ENCODE measurements at regions not wholly inside any gene's neighbourhood (a gene's known extent, or its start where the extent isn't known, plus 50 kb on each side); places are given as distances from the start of the nearest gene placed in this dataset.

- Histone ChIP-seq H4K20me1 (ENCODE audit: control insufficient read depth, insufficient read depth, low read length, poor library complexity, severe bottlenecking) (no peaks in the 10 kb centered on the region), H3K36me3 (replicated peaks in 1 of 2; ENCODE audit: control extremely low read depth in 1 of 2, control insufficient read depth in 1 of 2, extremely low read depth in 1 of 2, insufficient read depth in 2 of 2, low read length in 1 of 2) (no peaks in the 10 kb centered on the region), H3K9ac (ENCODE audit: low read length) (no peak overlapping the region), H3K79me2 (ENCODE audit: control insufficient read depth, insufficient read depth, low read length) (no peaks in the 10 kb centered on the region), H2AFZ (ENCODE audit: insufficient read depth, low read depth, low read length, poor library complexity, severe bottlenecking) (no peak overlapping the region), H3K4me1 (ENCODE audit: control insufficient read depth in 2 of 2, insufficient read depth in 2 of 2, low read length in 2 of 2) (no peaks in the 10 kb centered on the region), H3K4me2 (replicated peaks; ENCODE audit: low read depth, low read length, poor library complexity, severe bottlenecking) (no peak overlapping the region), H3K4me3 (ENCODE audit: control extremely low read depth in 1 of 5, extremely low read depth in 1 of 5, insufficient read depth in 1 of 5, low read depth in 2 of 5, low read length in 4 of 5) (no peak overlapping the region), H3K27me3 (replicated peaks in 1 of 4; ENCODE audit: control extremely low read depth in 1 of 4, control insufficient read depth in 3 of 4, insufficient read depth in 4 of 4, low read length in 3 of 4) (no peaks in the 10 kb centered on the region), H3K9me3 (ENCODE audit: control extremely low read depth in 1 of 3, control insufficient read depth in 2 of 3, insufficient read depth in 1 of 3, low read length in 2 of 3) (no peaks in the 10 kb centered on the region), H3K27ac (ENCODE audit: low read length in 2 of 2) (no peak overlapping the region)
- Mint-ChIP-seq H3K4me1 (no peaks in the 10 kb centered on the region), H3K27me3 (no peaks in the 10 kb centered on the region), H3K27ac (no peak overlapping the region), H3K4me3 (no peak overlapping the region), H3K9me3 (ENCODE audit: insufficient read depth) (peaks cover 3% of the 10 kb centered on the region)
- CTCF ChIA-PET, result no interaction called here
- no peak for TF ChIP-seq EZH2 (IDR thresholded peaks at IDR 0.05; ENCODE audit: borderline replicate concordance, insufficient read depth, low read depth, low read length, poor library complexity, severe bottlenecking)
- TF ChIP-seq, protein P1, sequence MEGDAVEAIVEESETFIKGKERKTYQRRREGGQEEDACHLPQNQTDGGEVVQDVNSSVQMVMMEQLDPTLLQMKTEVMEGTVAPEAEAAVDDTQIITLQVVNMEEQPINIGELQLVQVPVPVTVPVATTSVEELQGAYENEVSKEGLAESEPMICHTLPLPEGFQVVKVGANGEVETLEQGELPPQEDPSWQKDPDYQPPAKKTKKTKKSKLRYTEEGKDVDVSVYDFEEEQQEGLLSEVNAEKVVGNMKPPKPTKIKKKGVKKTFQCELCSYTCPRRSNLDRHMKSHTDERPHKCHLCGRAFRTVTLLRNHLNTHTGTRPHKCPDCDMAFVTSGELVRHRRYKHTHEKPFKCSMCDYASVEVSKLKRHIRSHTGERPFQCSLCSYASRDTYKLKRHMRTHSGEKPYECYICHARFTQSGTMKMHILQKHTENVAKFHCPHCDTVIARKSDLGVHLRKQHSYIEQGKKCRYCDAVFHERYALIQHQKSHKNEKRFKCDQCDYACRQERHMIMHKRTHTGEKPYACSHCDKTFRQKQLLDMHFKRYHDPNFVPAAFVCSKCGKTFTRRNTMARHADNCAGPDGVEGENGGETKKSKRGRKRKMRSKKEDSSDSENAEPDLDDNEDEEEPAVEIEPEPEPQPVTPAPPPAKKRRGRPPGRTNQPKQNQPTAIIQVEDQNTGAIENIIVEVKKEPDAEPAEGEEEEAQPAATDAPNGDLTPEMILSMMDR (IDR thresholded peaks at IDR 0.05), result no peak
- POLR2A ChIA-PET, result no interaction called here
- whole genome bisulfite sequencing (ENCODE audit: insufficient coverage), result no CpG with 5 or more reads among the region's 1 CpG
- intact Hi-C loops (cut with micrococcal nuclease), result no loop called here
- no peak for ATAC-seq (ENCODE audit: low read depth)
- no peak for DNase-seq
Observed at GRCh38 chr4:148649652-148650331, 207.6 kb upstream of the NR3C2 start.

GRCh38 chr4:148643851-148644250 lies 201.6 kb upstream of the NR3C2 start:
- Histone ChIP-seq H3K4me2 (replicated peaks; ENCODE audit: low read depth, low read length, poor library complexity, severe bottlenecking) (no peak overlapping the region), H3K4me3 (ENCODE audit: control extremely low read depth in 1 of 5, extremely low read depth in 1 of 5, insufficient read depth in 1 of 5, low read depth in 2 of 5, low read length in 4 of 5) (no peak overlapping the region), H3K36me3 (replicated peaks in 1 of 2; ENCODE audit: control extremely low read depth in 1 of 2, control insufficient read depth in 1 of 2, extremely low read depth in 1 of 2, insufficient read depth in 2 of 2, low read length in 1 of 2) (no peaks in the 10 kb centered on the region), H3K79me2 (ENCODE audit: control insufficient read depth, insufficient read depth, low read length) (no peaks in the 10 kb centered on the region), H3K27me3 (replicated peaks in 1 of 4; ENCODE audit: control extremely low read depth in 1 of 4, control insufficient read depth in 3 of 4, insufficient read depth in 4 of 4, low read length in 3 of 4) (no peaks in the 10 kb centered on the region), H3K4me1 (ENCODE audit: control insufficient read depth in 2 of 2, insufficient read depth in 2 of 2, low read length in 2 of 2) (no peaks in the 10 kb centered on the region), H4K20me1 (ENCODE audit: control insufficient read depth, insufficient read depth, low read length, poor library complexity, severe bottlenecking) (no peaks in the 10 kb centered on the region), H3K27ac (ENCODE audit: low read length in 2 of 2) (no peak overlapping the region), H3K9ac (ENCODE audit: low read length) (no peak overlapping the region), H3K9me3 (ENCODE audit: control extremely low read depth in 1 of 3, control insufficient read depth in 2 of 3, insufficient read depth in 1 of 3, low read length in 2 of 3) (no peaks in the 10 kb centered on the region), H2AFZ (ENCODE audit: insufficient read depth, low read depth, low read length, poor library complexity, severe bottlenecking) (no peak overlapping the region)
- Mint-ChIP-seq H3K4me1 (no peaks in the 10 kb centered on the region), H3K27ac (no peak overlapping the region), H3K27me3 (no peaks in the 10 kb centered on the region), H3K9me3 (ENCODE audit: insufficient read depth) (peaks cover 7% of the 10 kb centered on the region), H3K4me3 (no peak overlapping the region)
- intact Hi-C loops (cut with micrococcal nuclease), result no loop called here
- ChIA-PET CTCF (no interaction called here), POLR2A (no interaction called here)
- TF ChIP-seq EZH2 (IDR thresholded peaks at IDR 0.05; ENCODE audit: borderline replicate concordance, insufficient read depth, low read depth, low read length, poor library complexity, severe bottlenecking), result no peak
- TF ChIP-seq, protein P1 (IDR thresholded peaks at IDR 0.05), result no peak
- no peak for ATAC-seq (ENCODE audit: low read depth)
- WGBS (ENCODE audit: insufficient coverage), result no CpG with 5 or more reads among the region's 2 CpGs
- DNase-seq, result no peak

All from B cell (primary cell).